AML-193 (cell line): ENCODE measurements at regions not wholly inside any gene's neighbourhood (a gene's known extent, or its start where the extent isn't known, plus 50 kb on each side); places are given as distances from the start of the nearest gene placed in this dataset.
"Not testable (repeated sequence)": the region's sequence is repeated elsewhere in the genome, so short reads cannot be mapped to it uniquely, and the experiment has no call there.

Source experiments
- DNase-seq, 2 experiments: peaks; one replicate each; lab custom pipeline; 2025; lab: John Stamatoyannopoulos, UW

GRCh38 chr12:46884362-46884761 lies 58.6 kb upstream of the SLC38A4 start:
- no peak for DNase-seq

GRCh38 chr12:46886541-46887041 lies 60.8 kb upstream of the SLC38A4 start:
- no peak for DNase-seq

- DNase-seq = no peak
Observed at GRCh38 chr12:46887870-46888269, 62.1 kb upstream of the SLC38A4 start.

GRCh38 chr12:46888568-46888967 lies 62.8 kb upstream of the SLC38A4 start:
- no peak for DNase-seq

GRCh38 chr12:46891306-46891705 lies 65.5 kb upstream of the SLC38A4 start:
- DNase-seq = no peak

GRCh38 chr12:46892034-46892705 lies 66.4 kb upstream of the SLC38A4 start:
- DNase-seq = no peak

GRCh38 chr12:46892887-46893286 lies 67.1 kb upstream of the SLC38A4 start:
- DNase-seq = no peak

- DNase-seq = no peak
Observed at GRCh38 chr12:46893434-46893833, 67.6 kb upstream of the SLC38A4 start.

- no peak for DNase-seq
Observed at GRCh38 chr12:46895726-46896125, 69.9 kb upstream of the SLC38A4 start.

- no peak for DNase-seq
Observed at GRCh38 chr12:46896680-46897079, 70.9 kb upstream of the SLC38A4 start.

- DNase-seq = no peak
Observed at GRCh38 chr12:46898152-46898931, 72.5 kb upstream of the SLC38A4 start.

GRCh38 chr12:46898989-46899388 lies 73.2 kb upstream of the SLC38A4 start:
- DNase-seq = no peak

GRCh38 chr12:46900734-46901463 lies 75.1 kb upstream of the SLC38A4 start:
- no peak for DNase-seq

- no peak for DNase-seq
Observed at GRCh38 chr12:46901464-46902205, 75.8 kb upstream of the SLC38A4 start.

- no peak for DNase-seq
Observed at GRCh38 chr12:46903058-46903457, 77.3 kb upstream of the SLC38A4 start.

- DNase-seq = no peak
Observed at GRCh38 chr12:46904406-46905238, 78.8 kb upstream of the SLC38A4 start.

- not testable (repeated sequence) for DNase-seq
Observed at GRCh38 chr12:46905239-46905627, 79.4 kb upstream of the SLC38A4 start.

- DNase-seq = no peak
Observed at GRCh38 chr12:46907791-46908190, 82.0 kb upstream of the SLC38A4 start.

GRCh38 chr12:46908236-46908935 lies 82.6 kb upstream of the SLC38A4 start:
- DNase-seq = no peak

GRCh38 chr12:46908936-46909635 lies 83.3 kb upstream of the SLC38A4 start:
- no peak for DNase-seq
